ENCODE measurements at regions not wholly inside any gene's neighbourhood (a gene's known extent, or its start where the extent isn't known, plus 50 kb on each side); places are given as distances from the start of the nearest gene placed in this dataset.
A peak's percentile ranks its signal among the peaks of the same experiment; 100 is the strongest.
"Not testable (repeated sequence)": the region's sequence is repeated elsewhere in the genome, so short reads cannot be mapped to it uniquely, and the experiment has no call there.

GRCh38 chr3:153221748-153222162 lies 59.7 kb downstream of the RAP2B start:
- peak; percentile 70 for DNase-seq (ENCODE audit: low spot score)

GRCh38 chr3:153226877-153227276 lies 64.9 kb downstream of the RAP2B start:
- not testable (repeated sequence) for DNase-seq (ENCODE audit: low spot score)

- DNase-seq (ENCODE audit: low spot score) = not testable (repeated sequence)
These were observed 68.4 kb downstream of the RAP2B start for GRCh38 chr3:153230427-153230826.

- DNase-seq (ENCODE audit: low spot score) = not testable (repeated sequence)
These were observed 69.2 kb downstream of the RAP2B start for GRCh38 chr3:153231245-153231644.

- not testable (repeated sequence) for DNase-seq (ENCODE audit: low spot score)
These were observed 70.2 kb downstream of the RAP2B start for GRCh38 chr3:153232050-153232752.

- DNase-seq (ENCODE audit: low spot score) = no peak
These were observed 70.8 kb downstream of the RAP2B start for GRCh38 chr3:153232851-153233271.

GRCh38 chr3:153233986-153234385 lies 72.0 kb downstream of the RAP2B start:
- DNase-seq (ENCODE audit: low spot score) = no peak

GRCh38 chr3:153242896-153243295 lies 80.9 kb downstream of the RAP2B start:
- no peak for DNase-seq (ENCODE audit: low spot score)

- no peak for DNase-seq (ENCODE audit: low spot score)
These were observed 82.9 kb downstream of the RAP2B start for GRCh38 chr3:153244961-153245360.

GRCh38 chr3:153245661-153246060 lies 83.6 kb downstream of the RAP2B start:
- no peak for DNase-seq (ENCODE audit: low spot score)

GRCh38 chr3:153246331-153246730 lies 84.3 kb downstream of the RAP2B start:
- DNase-seq (ENCODE audit: low spot score) = no peak

GRCh38 chr3:153246806-153247205 lies 84.8 kb downstream of the RAP2B start:
- no peak for DNase-seq (ENCODE audit: low spot score)

GRCh38 chr3:153247331-153248330 lies 85.6 kb downstream of the RAP2B start:
- no peak for DNase-seq (ENCODE audit: low spot score)

GRCh38 chr3:153248835-153249234 lies 86.8 kb downstream of the RAP2B start:
- not testable (repeated sequence) for DNase-seq (ENCODE audit: low spot score)

- no peak for DNase-seq (ENCODE audit: low spot score)
These were observed 87.9 kb downstream of the RAP2B start for GRCh38 chr3:153249906-153250305.

- DNase-seq (ENCODE audit: low spot score) = no peak
These were observed 88.4 kb downstream of the RAP2B start for GRCh38 chr3:153250446-153250845.

GRCh38 chr3:153252963-153253362 lies 90.9 kb downstream of the RAP2B start:
- DNase-seq (ENCODE audit: low spot score) = no peak

GRCh38 chr3:153254361-153254760 lies 92.3 kb downstream of the RAP2B start:
- no peak for DNase-seq (ENCODE audit: low spot score)

- no peak for DNase-seq (ENCODE audit: low spot score)
These were observed 95.8 kb downstream of the RAP2B start for GRCh38 chr3:153257673-153258351.

GRCh38 chr3:153259956-153260355 lies 97.9 kb downstream of the RAP2B start:
- no peak for DNase-seq (ENCODE audit: low spot score)

GRCh38 chr3:153260681-153261080 lies 98.7 kb downstream of the RAP2B start:
- no peak for DNase-seq (ENCODE audit: low spot score)

- DNase-seq (ENCODE audit: low spot score) = no peak
These were observed 104.6 kb downstream of the RAP2B start for GRCh38 chr3:153266619-153267018.
